Chondrocyte (in vitro differentiated cells): ENCODE measurements at regions not wholly inside any gene's neighbourhood (a gene's known extent, or its start where the extent isn't known, plus 50 kb on each side); places are given as distances from the start of the nearest gene placed in this dataset.

Experiments
- DNase-seq: peaks from one replicate; pipeline ENCODE4 v3.0.0; 2021; ENCODE audit warnings: mixed read lengths, low spot score
- H3K27ac Mint-ChIP-seq: one replicate; pipeline ENCODE4 v1.8.0; 2021; ENCODE audit warnings: mild to moderate bottlenecking, moderate library complexity, mixed read lengths; ENCODE audit not compliant: unreplicated experiment
- H3K27me3 Mint-ChIP-seq: 2 replicates; pipeline ENCODE4 v1.8.0; 2021; ENCODE audit warnings: low read depth, mixed read lengths
- H3K36me3 Mint-ChIP-seq: 2 replicates; pipeline ENCODE4 v1.8.0; 2021; ENCODE audit warnings: low read depth, mixed read lengths
- H3K4me1 Mint-ChIP-seq: 2 replicates; pipeline ENCODE4 v1.8.0; 2021; ENCODE audit warnings: low read depth, mild to moderate bottlenecking, mixed read lengths
- H3K4me3 Mint-ChIP-seq: one replicate; pipeline ENCODE4 v1.8.0; 2021; ENCODE audit warnings: mild to moderate bottlenecking, moderate library complexity, mixed read lengths; ENCODE audit not compliant: unreplicated experiment
- H3K9me3 Mint-ChIP-seq: 2 replicates; pipeline ENCODE4 v1.8.0; 2021; ENCODE audit warnings: low read depth, mixed read lengths
- CTCF ChIP-seq: fragments of 200-600 bp; sonication (generic); IDR thresholded peaks from 2 replicates; pipeline ENCODE4 v1.5.0; 2021; ENCODE audit warnings: antibody characterized with exemption, mild to moderate bottlenecking, moderate library complexity

DNA sequence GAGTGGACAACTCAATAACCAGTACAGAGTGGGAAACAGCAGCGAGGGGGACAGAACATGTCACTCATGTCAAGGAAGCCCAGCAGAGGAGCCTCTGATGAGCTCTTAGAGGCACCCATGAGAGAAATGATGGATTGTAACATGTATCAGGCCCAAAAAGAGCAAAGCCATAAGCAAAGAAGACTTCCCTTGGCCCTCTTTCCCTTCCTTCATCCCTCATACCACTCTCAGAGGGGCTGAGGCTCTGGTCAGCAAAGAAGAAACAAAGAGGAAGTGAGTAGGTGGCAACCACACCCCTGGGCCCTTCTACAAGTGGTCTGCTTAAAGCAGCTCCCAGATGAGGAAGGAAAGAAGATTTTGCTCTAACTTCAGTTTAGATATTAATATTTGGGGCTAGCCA is 112.8 kb downstream of the CDC42EP3 start:
- Mint-ChIP-seq H3K36me3 (no peaks in the 10 kb centered on the region), H3K27ac (no peak overlapping the region), H3K27me3 (no peaks in the 10 kb centered on the region), H3K9me3 (no peaks in the 10 kb centered on the region), H3K4me3 (no peak overlapping the region), H3K4me1 (peaks cover 27% of the 10 kb centered on the region)
- no peak for DNase-seq
- no peak for TF ChIP-seq CTCF

DNA sequence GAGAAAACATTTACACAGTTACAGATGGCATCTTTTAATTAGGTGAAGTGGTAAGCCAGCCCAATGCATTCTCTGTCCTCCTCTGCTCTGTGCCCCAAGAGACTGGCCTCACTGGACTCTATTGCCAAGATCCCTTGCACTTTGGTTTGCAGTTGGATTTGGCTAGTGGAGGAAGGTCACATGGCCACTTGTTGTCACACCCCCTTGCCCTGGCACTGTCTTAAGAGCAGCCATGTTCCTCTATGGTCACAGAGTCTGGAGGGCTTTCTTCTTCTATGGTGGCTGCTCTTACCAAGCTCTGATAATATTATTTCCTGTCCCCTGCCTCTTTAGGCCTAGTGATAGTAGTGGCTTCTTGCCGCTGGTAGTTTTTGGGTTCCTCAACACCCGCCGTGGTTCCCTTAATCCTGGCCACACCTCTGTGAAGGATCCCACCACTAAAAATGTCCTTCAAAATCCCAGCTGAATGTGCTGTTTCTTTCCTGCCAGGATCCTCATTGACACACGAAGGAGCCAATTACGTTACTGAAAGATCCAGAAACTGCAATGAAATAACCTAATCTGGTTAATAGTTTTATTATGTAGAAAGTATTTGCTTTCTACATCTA is 111.1 kb downstream of the CDC42EP3 start:
- Mint-ChIP-seq H3K4me1 (peaks cover 32% of the 10 kb centered on the region), H3K36me3 (no peaks in the 10 kb centered on the region), H3K9me3 (no peaks in the 10 kb centered on the region), H3K27me3 (no peaks in the 10 kb centered on the region), H3K4me3 (no peak overlapping the region), H3K27ac (no peak overlapping the region)
- DNase-seq: no peak
- no peak for TF ChIP-seq CTCF

DNA sequence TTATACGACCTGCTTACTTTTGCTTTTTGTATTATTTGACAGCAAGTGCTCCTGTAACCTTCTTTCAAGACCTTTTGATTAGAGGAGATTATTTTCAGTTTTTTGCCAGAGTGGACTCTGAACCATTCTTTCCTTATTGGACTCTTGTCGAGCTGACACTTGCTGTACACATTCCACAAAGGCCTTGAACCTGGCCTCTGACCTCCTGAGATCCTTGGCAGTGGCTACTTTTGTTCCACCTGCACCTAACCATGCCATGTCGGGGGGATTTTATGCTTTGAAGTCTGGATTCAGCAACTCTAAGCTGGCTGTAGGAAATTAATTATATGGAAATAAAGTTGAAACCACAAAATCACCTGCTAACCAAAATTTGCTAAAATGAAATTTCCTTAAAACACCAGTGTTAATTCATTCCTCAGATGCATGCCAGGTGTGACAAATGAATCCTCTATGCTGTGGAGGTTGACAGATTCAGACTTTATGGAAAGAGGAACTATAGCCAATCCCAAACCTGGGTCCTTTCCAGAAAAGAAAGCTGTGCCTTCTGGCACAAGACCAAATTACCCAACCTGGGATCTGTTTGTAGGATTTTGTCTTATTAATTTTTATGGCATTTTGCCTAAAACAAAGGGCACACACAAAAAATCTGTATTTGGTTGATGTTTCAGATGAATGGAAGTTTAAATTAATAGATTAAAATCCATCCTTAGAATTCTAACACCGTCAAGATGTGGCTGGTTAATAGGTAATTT is 110.4 kb downstream of the CDC42EP3 start:
- TF ChIP-seq CTCF: no peak
- no peaks in the 10 kb centered on the region for H3K9me3 Mint-ChIP-seq
- no peak overlapping the region for H3K4me3 Mint-ChIP-seq
- no peak for DNase-seq
- H3K4me1 Mint-ChIP-seq: peaks cover 36% of the 10 kb centered on the region
- peak overlapping the region; percentile 87 for H3K27ac Mint-ChIP-seq
- H3K36me3 Mint-ChIP-seq: no peaks in the 10 kb centered on the region
- H3K27me3 Mint-ChIP-seq: no peaks in the 10 kb centered on the region

GRCh38 chr2:37561615-37562569 is 109.5 kb downstream of the CDC42EP3 start:
- Mint-ChIP-seq H3K4me3 (no peak overlapping the region), H3K27ac (peak overlapping the region; percentile 87), H3K9me3 (no peaks in the 10 kb centered on the region), H3K27me3 (no peaks in the 10 kb centered on the region), H3K36me3 (no peaks in the 10 kb centered on the region), H3K4me1 (peaks cover 44% of the 10 kb centered on the region)
- no peak for DNase-seq
- no peak for TF ChIP-seq CTCF

- H3K4me3 Mint-ChIP-seq: no peak overlapping the region
- no peaks in the 10 kb centered on the region for H3K9me3 Mint-ChIP-seq
- no peaks in the 10 kb centered on the region for H3K27me3 Mint-ChIP-seq
- peaks cover 49% of the 10 kb centered on the region for H3K4me1 Mint-ChIP-seq
- TF ChIP-seq CTCF: no peak
- no peak for DNase-seq
- H3K27ac Mint-ChIP-seq: peak overlapping the region; percentile 77
- no peaks in the 10 kb centered on the region for H3K36me3 Mint-ChIP-seq
Observed at GRCh38 chr2:37563375-37564015, 107.9 kb downstream of the CDC42EP3 start.
